ENCODE measurements at regions not wholly inside any gene's neighbourhood (a gene's known extent, or its start where the extent isn't known, plus 50 kb on each side); places are given as distances from the start of the nearest gene placed in this dataset.
"Not testable (repeated sequence)": the region's sequence is repeated elsewhere in the genome, so short reads cannot be mapped to it uniquely, and the experiment has no call there.

DNA sequence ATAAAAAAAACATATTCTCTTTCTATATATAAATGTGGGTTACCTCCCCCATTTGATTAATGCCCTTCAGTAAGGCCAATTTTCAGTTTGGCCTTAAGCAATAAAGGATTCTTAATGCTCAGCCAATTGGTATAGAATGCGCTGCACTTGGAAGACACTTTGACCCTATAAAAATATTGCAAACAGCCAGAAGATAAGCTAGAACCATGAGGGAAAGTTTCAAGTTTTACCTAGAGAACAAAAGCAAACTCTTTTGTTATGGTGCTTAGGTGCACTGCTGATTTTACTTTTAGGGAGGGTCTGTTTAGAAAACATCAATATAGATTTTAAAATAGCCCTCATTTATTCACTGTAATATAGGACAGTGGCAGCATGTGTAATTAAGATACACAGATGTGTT, 251.6 kb upstream of the SLC16A7 start:
- no peak for DNase-seq

GRCh38 chr12:59329462-59329861, 266.4 kb upstream of the SLC16A7 start:
- no peak for DNase-seq

- not testable (repeated sequence) for DNase-seq
Measured at GRCh38 chr12:59328395-59329075, 267.3 kb upstream of the SLC16A7 start.

DNA sequence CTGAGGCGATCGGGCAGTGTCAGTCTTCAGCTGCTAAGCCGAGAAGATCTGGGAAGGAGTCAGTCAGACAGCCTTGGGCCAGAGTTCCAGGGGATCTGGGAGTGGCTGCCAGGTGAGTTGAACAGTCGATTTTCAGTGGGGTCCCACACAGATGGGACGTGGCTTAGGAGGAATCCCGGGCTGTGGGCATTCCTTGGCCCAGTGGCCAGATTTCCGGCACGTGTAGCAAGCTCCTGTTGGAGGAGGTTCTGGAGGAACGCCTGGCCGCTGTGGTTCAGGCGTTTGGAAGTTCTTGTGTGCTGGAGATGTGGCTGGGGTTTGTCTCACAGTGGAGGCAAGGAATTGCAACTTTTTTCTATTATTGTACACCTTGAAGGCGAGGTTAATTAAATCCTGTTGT, 269.4 kb upstream of the SLC16A7 start:
- DNase-seq, result not testable (repeated sequence)

GRCh38 chr12:59322473-59322872, 273.4 kb upstream of the SLC16A7 start:
- DNase-seq, result no peak

GRCh38 chr12:59321278-59321677, 274.6 kb upstream of the SLC16A7 start:
- DNase-seq, result no peak

- no peak for DNase-seq
Measured at GRCh38 chr12:59320112-59320511, 275.7 kb upstream of the SLC16A7 start.

DNA sequence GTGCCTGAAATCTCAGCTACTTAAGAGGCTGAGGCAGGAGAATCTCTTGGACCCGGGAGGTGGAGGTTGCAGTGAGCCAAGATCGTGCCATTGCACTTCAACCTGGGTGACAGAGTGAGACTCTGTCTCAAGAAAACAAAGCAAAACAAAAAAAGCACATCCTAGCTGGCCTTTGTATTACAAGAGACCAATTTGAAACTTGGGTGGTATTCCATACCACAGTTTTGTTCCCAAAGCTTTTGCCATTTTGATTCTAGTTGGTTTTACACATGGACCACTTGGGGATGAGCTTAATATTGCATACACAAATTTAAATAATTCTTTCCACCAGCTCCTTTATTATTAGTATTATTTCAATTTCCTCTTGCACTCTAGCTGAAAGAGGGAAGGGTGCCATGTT, 276.9 kb upstream of the SLC16A7 start:
- no peak for DNase-seq

DNA sequence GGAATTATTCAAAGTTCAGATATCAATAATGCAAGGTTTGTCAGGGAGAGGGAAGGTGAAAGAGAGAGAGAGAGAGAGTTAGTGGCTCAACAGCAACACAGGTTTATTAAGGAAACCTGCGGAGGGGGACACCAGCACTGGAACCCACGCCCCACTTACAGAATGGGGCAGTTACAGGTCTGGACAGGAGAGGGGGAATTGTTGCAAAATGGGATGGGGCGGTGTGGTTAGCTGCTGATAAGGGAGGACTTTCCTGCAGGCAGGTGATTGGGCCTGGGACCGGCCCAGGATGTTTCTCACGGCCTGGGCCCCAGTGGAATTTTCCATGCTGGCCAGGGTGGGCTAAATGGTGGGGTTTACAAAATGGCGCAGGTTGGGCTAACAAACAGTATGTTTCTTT, 278.2 kb upstream of the SLC16A7 start:
- DNase-seq, result no peak

- no peak for DNase-seq
Measured at GRCh38 chr12:59316938-59317337, 278.9 kb upstream of the SLC16A7 start.

- DNase-seq, result not testable (repeated sequence)
Measured at GRCh38 chr12:59316354-59316753, 279.5 kb upstream of the SLC16A7 start.

GRCh38 chr12:59314209-59314608, 281.6 kb upstream of the SLC16A7 start:
- DNase-seq, result no peak

GRCh38 chr12:59304077-59304721, 291.6 kb upstream of the SLC16A7 start:
- no peak for DNase-seq

DNA sequence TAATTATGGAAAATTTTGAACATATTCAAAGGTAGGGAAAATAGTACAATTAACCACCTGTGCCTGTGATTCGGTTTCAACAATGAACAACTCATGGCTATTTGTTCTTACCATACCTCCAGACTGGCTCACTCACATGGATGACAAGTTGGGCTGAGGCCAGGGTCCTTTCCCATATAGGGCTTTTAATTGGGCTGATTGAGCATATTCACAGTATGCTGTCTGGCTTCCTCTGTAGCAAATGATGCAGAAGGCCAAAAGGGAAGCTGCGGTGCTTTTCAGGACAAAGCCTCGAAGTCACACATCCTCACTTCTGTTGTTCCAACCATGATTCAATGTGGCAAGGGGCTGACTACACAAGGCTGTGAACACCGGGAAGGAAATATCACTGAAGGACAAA, 297.5 kb upstream of the SLC16A7 start:
- no peak for DNase-seq

- no peak for DNase-seq
Measured at GRCh38 chr12:59294221-59294620, 301.6 kb upstream of the SLC16A7 start.

- no peak for DNase-seq
Measured at GRCh38 chr12:59282999-59283398, 312.8 kb upstream of the SLC16A7 start.

GRCh38 chr12:59273561-59273960, 322.3 kb upstream of the SLC16A7 start:
- DNase-seq, result not testable (repeated sequence)

DNA sequence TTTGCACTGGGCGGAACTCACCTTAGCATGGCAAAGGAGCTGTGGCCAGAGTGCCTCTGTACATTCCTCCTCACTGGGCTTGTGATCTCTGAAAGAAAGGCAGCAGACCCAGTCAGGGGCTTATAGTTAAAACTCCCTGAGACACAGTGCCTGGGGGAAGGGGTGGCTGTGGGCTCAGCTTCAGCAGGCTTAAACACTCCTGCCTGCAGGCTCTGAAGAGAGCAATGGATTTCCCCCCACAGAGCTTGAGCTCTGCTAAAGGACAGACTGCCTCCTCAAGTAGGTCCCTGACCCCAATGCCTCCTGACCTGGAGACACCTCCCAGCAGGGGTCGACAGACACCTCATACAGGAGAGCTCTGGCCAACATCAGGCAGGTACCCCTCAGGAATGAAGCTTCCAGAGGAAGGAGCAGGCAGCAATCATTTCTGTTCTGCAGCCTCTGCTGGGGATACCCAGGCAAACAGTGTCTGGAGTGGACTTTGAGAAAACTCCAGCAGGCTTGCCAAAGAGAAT, 327.5 kb upstream of the SLC16A7 start:
- no peak for DNase-seq

- DNase-seq, result no peak
Measured at GRCh38 chr12:59260202-59260601, 335.6 kb upstream of the SLC16A7 start.

GRCh38 chr12:59252731-59253130, 332.4 kb upstream of the LRIG3 start:
- DNase-seq, result no peak

GRCh38 chr12:59250766-59251165, 330.5 kb upstream of the LRIG3 start:
- DNase-seq, result no peak

GRCh38 chr12:59240048-59240447, 319.7 kb upstream of the LRIG3 start:
- no peak for DNase-seq

GRCh38 chr12:59234391-59234790, 314.1 kb upstream of the LRIG3 start:
- no peak for DNase-seq

GRCh38 chr12:59230334-59230733, 310.0 kb upstream of the LRIG3 start:
- no peak for DNase-seq

- DNase-seq, result no peak
Measured at GRCh38 chr12:59219148-59219547, 298.8 kb upstream of the LRIG3 start.
